Adipocyte (in vitro differentiated cells): ENCODE measurements at regions not wholly inside any gene's neighbourhood (a gene's known extent, or its start where the extent isn't known, plus 50 kb on each side); places are given as distances from the start of the nearest gene placed in this dataset.

Experiments used
- DNase-seq: peaks from one replicate; pipeline ENCODE4 v3.0.0-alpha.2; 2015; ENCODE audit warnings: low read depth
- H3K27me3 ChIP-seq: replicated peaks from 2 replicates; pipeline ENCODE4 v1.7.0; 2013; ENCODE audit warnings: mild to moderate bottlenecking, low read length, moderate library complexity; ENCODE audit not compliant: control insufficient read depth, insufficient read depth
- H3K36me3 ChIP-seq: 2 replicates; pipeline ENCODE4 v1.7.0; 2013; ENCODE audit warnings: low read length, mild to moderate bottlenecking, moderate library complexity; ENCODE audit not compliant: control insufficient read depth, insufficient read depth, severe bottlenecking
- H3K4me1 ChIP-seq: 2 replicates; pipeline ENCODE4 v1.7.0; 2013; ENCODE audit warnings: mild to moderate bottlenecking, low read length, moderate library complexity; ENCODE audit not compliant: control insufficient read depth, insufficient read depth
- H3K4me3 ChIP-seq: 2 replicates; pipeline ENCODE4 v1.7.0; 2013; ENCODE audit warnings: mild to moderate bottlenecking, low read length, moderate library complexity
- H3K9ac ChIP-seq: 2 replicates; pipeline ENCODE4 v1.7.0; 2013; ENCODE audit warnings: mild to moderate bottlenecking, low read length, moderate library complexity
- H3K9me3 ChIP-seq: 2 replicates; pipeline ENCODE4 v1.7.0; 2013; ENCODE audit warnings: mild to moderate bottlenecking, low read length, moderate library complexity; ENCODE audit not compliant: control insufficient read depth

GRCh38 chr1:221217029-221217428 lies 337.8 kb downstream of the HLX start:
- Histone ChIP-seq H3K36me3 (no peaks in the 10 kb centered on the region), H3K9me3 (peaks cover 9% of the 10 kb centered on the region), H3K27me3 (no peaks in the 10 kb centered on the region), H3K9ac (no peak overlapping the region), H3K4me3 (no peak overlapping the region), H3K4me1 (no peaks in the 10 kb centered on the region)
- DNase-seq = peak; percentile 34

GRCh38 chr1:221223281-221223680 lies 344.0 kb downstream of the HLX start:
- no peak for DNase-seq
- no peaks in the 10 kb centered on the region for H3K36me3 ChIP-seq
- no peak overlapping the region for H3K4me3 ChIP-seq
- H3K9ac ChIP-seq = no peak overlapping the region
- no peaks in the 10 kb centered on the region for H3K27me3 ChIP-seq
- H3K4me1 ChIP-seq = no peaks in the 10 kb centered on the region
- peaks cover 42% of the 10 kb centered on the region for H3K9me3 ChIP-seq

GRCh38 chr1:221227460-221227859 lies 348.2 kb downstream of the HLX start:
- peaks cover 29% of the 10 kb centered on the region for H3K9me3 ChIP-seq
- H3K4me3 ChIP-seq = no peak overlapping the region
- H3K9ac ChIP-seq = no peak overlapping the region
- peaks cover 6% of the 10 kb centered on the region for H3K4me1 ChIP-seq
- no peaks in the 10 kb centered on the region for H3K36me3 ChIP-seq
- no peaks in the 10 kb centered on the region for H3K27me3 ChIP-seq
- no peak for DNase-seq

- no peak for DNase-seq
- no peaks in the 10 kb centered on the region for H3K27me3 ChIP-seq
- peaks cover 25% of the 10 kb centered on the region for H3K9me3 ChIP-seq
- peaks cover 6% of the 10 kb centered on the region for H3K4me1 ChIP-seq
- no peak overlapping the region for H3K9ac ChIP-seq
- H3K36me3 ChIP-seq = no peaks in the 10 kb centered on the region
- no peak overlapping the region for H3K4me3 ChIP-seq
Measured at GRCh38 chr1:221227872-221228337, 348.7 kb downstream of the HLX start.

- H3K27me3 ChIP-seq = no peaks in the 10 kb centered on the region
- peaks cover 6% of the 10 kb centered on the region for H3K4me1 ChIP-seq
- no peak overlapping the region for H3K9ac ChIP-seq
- no peaks in the 10 kb centered on the region for H3K36me3 ChIP-seq
- no peak overlapping the region for H3K4me3 ChIP-seq
- H3K9me3 ChIP-seq = peaks cover 18% of the 10 kb centered on the region
- DNase-seq = no peak
Measured at GRCh38 chr1:221228594-221228993, 349.4 kb downstream of the HLX start.

GRCh38 chr1:221230605-221231004 lies 351.4 kb downstream of the HLX start:
- H3K9ac ChIP-seq = no peak overlapping the region
- H3K27me3 ChIP-seq = no peaks in the 10 kb centered on the region
- H3K36me3 ChIP-seq = no peaks in the 10 kb centered on the region
- peaks cover 3% of the 10 kb centered on the region for H3K9me3 ChIP-seq
- peaks cover 6% of the 10 kb centered on the region for H3K4me1 ChIP-seq
- DNase-seq = peak; percentile 13
- no peak overlapping the region for H3K4me3 ChIP-seq

- DNase-seq = peak; percentile 24
- Histone ChIP-seq H3K9me3 (no peaks in the 10 kb centered on the region), H3K4me3 (no peak overlapping the region), H3K36me3 (no peaks in the 10 kb centered on the region), H3K27me3 (no peaks in the 10 kb centered on the region), H3K4me1 (peaks cover 6% of the 10 kb centered on the region), H3K9ac (no peak overlapping the region)
Measured at GRCh38 chr1:221234791-221235190, 355.5 kb downstream of the HLX start.

- H3K27me3 ChIP-seq = no peaks in the 10 kb centered on the region
- no peaks in the 10 kb centered on the region for H3K4me1 ChIP-seq
- H3K9me3 ChIP-seq = no peaks in the 10 kb centered on the region
- no peak overlapping the region for H3K4me3 ChIP-seq
- H3K36me3 ChIP-seq = no peaks in the 10 kb centered on the region
- no peak for DNase-seq
- H3K9ac ChIP-seq = no peak overlapping the region
Measured at GRCh38 chr1:221237587-221237986, 358.3 kb downstream of the HLX start.

GRCh38 chr1:221239181-221239580 lies 359.9 kb downstream of the HLX start:
- no peak for DNase-seq
- Histone ChIP-seq H3K4me1 (no peaks in the 10 kb centered on the region), H3K9ac (no peak overlapping the region), H3K9me3 (no peaks in the 10 kb centered on the region), H3K4me3 (no peak overlapping the region), H3K36me3 (no peaks in the 10 kb centered on the region), H3K27me3 (no peaks in the 10 kb centered on the region)

GRCh38 chr1:221239792-221240191 lies 360.5 kb downstream of the HLX start:
- Histone ChIP-seq H3K27me3 (no peaks in the 10 kb centered on the region), H3K9ac (no peak overlapping the region), H3K4me3 (no peak overlapping the region), H3K9me3 (no peaks in the 10 kb centered on the region), H3K36me3 (no peaks in the 10 kb centered on the region), H3K4me1 (no peaks in the 10 kb centered on the region)
- no peak for DNase-seq

- no peaks in the 10 kb centered on the region for H3K9me3 ChIP-seq
- no peaks in the 10 kb centered on the region for H3K4me1 ChIP-seq
- no peak overlapping the region for H3K4me3 ChIP-seq
- no peak overlapping the region for H3K9ac ChIP-seq
- H3K36me3 ChIP-seq = no peaks in the 10 kb centered on the region
- no peak for DNase-seq
- H3K27me3 ChIP-seq = no peaks in the 10 kb centered on the region
Measured at GRCh38 chr1:221240690-221241089, 361.4 kb downstream of the HLX start.

- H3K4me3 ChIP-seq = no peak overlapping the region
Measured at GRCh38 chr1:221241157-221241556, 361.9 kb downstream of the HLX start.

More at GRCh38 chr1:221241157-221241556, 361.9 kb downstream of the HLX start:
- Histone ChIP-seq H3K9ac (no peak overlapping the region), H3K4me1 (no peaks in the 10 kb centered on the region), H3K9me3 (no peaks in the 10 kb centered on the region), H3K36me3 (no peaks in the 10 kb centered on the region), H3K27me3 (no peaks in the 10 kb centered on the region)
- no peak for DNase-seq
